C4-2B (cell line): ENCODE measurements at regions not wholly inside any gene's neighbourhood (a gene's known extent, or its start where the extent isn't known, plus 50 kb on each side); places are given as distances from the start of the nearest gene placed in this dataset.

Experiments used
- CTCF ChIP-seq: fragments of 450-650 bp; conservative IDR thresholded peaks from 2 replicates; pipeline ENCODE4 v1.5.1; 2017; ENCODE audit warnings: mild to moderate bottlenecking
- ZFX ChIP-seq: fragments of 450-650 bp; IDR thresholded peaks from 2 replicates; pipeline ENCODE4 v1.6.1; 2017

GRCh38 chr3:15889936-15890335 is 92.2 kb upstream of the ANKRD28 start:
- TF ChIP-seq CTCF (no peak), ZFX (no peak)
